Small intestine (tissue), 7 donors: ENCODE measurements at regions not wholly inside any gene's neighbourhood (a gene's known extent, or its start where the extent isn't known, plus 50 kb on each side); places are given as distances from the start of the nearest gene placed in this dataset.
A peak's percentile ranks its signal among the peaks of the same experiment; 100 is the strongest.

ENCODE experiments used
- DNase-seq, 2 donors: peaks; one replicate each; pipeline versions ENCODE4 v3.0.0 to v3.0.0-alpha.2; 2013
- FAIRE-seq: peaks from 2 replicates; lab custom pipeline; 2012; peaks lifted over from hg19 to GRCh38; lab: Jason Lieb, UNC
- H3K27ac ChIP-seq, 3 donors: one replicate each; pipeline ENCODE4 v1.5.1; 2013; ENCODE audit warnings: low read length in 2 of 3, mild to moderate bottlenecking in 2 of 3, control low read depth in 1 of 3, inconsistent platforms in 1 of 3, low read depth in 1 of 3, moderate library complexity in 1 of 3
- H3K27me3 ChIP-seq, 3 donors: one replicate each; pipeline ENCODE4 v1.6.1; 2013; ENCODE audit warnings: low read length in 3 of 3, inconsistent platforms in 1 of 3; ENCODE audit not compliant: control insufficient read depth in 3 of 3, insufficient read depth in 3 of 3
- H3K36me3 ChIP-seq, 3 donors: one replicate each; pipeline ENCODE4 v1.6.1; 2013; ENCODE audit warnings: low read length in 3 of 3, inconsistent platforms in 1 of 3, low read depth in 1 of 3, mild to moderate bottlenecking in 1 of 3, moderate library complexity in 1 of 3; ENCODE audit not compliant: control insufficient read depth in 3 of 3, insufficient read depth in 2 of 3
- H3K4me1 ChIP-seq, 3 donors: one replicate each; pipeline ENCODE4 v1.6.1; 2013; ENCODE audit warnings: low read length in 2 of 3, inconsistent platforms in 1 of 3, low read depth in 1 of 3, mild to moderate bottlenecking in 1 of 3, moderate library complexity in 1 of 3; ENCODE audit not compliant: control insufficient read depth in 3 of 3, insufficient read depth in 2 of 3
- H3K4me3 ChIP-seq, 3 donors: one replicate each; pipeline ENCODE4 v1.5.1; 2013; ENCODE audit warnings: low read length in 3 of 3, control low read depth in 1 of 3, inconsistent platforms in 1 of 3, low read depth in 1 of 3, mild to moderate bottlenecking in 1 of 3, moderate library complexity in 1 of 3
- H3K9me3 ChIP-seq, 2 donors: one replicate each; pipeline ENCODE4 v1.6.1; 2013; ENCODE audit warnings: low read depth in 1 of 2, low read length in 1 of 2; ENCODE audit not compliant: control insufficient read depth in 2 of 2, insufficient read depth in 1 of 2
- WGBS, 3 donors: extraction: QIAGEN DNeasy Blood & Tissue Kit; methylation state at CpG; one replicate each; pipeline ENCODE4 v1.1.7; 2013; 5-methylcytosine and 5-hydroxymethylcytosine counted together
- donor health status: healthy with polysubstance abuse.
- donor health status: control.
- donor health status: control.
- donor health status: Bipolar disorder and iron deficiency.
- donor health status: healthy.

- H3K4me1 ChIP-seq = peaks cover 0 to 5% (median 0%) of the 10 kb centered on the region in 3 donors
- WGBS, 3 donors = 66 to 68% (median 67%) methylated on average over 12 of the region's 12 CpGs
- no peaks in the 10 kb centered on the region for H3K36me3 ChIP-seq
- DNase-seq (no peak), FAIRE-seq (no peak)
- no peaks in the 10 kb centered on the region for H3K27me3 ChIP-seq
- H3K4me3 ChIP-seq = no peak overlapping the region
- no peaks in the 10 kb centered on the region for H3K9me3 ChIP-seq
- no peak overlapping the region for H3K27ac ChIP-seq
These were observed 625.9 kb upstream of the EPHA7 start for GRCh38 chr6:94045099-94045829.

GRCh38 chr6:94041945-94042709 lies 622.8 kb upstream of the EPHA7 start:
- 30 to 42% (median 41%) methylated on average over 3 of the region's 3 CpGs for WGBS, 3 donors
- Histone ChIP-seq H3K27ac (peak overlapping the region in 1 of 3 donors; percentile 3), H3K27me3 (no peaks in the 10 kb centered on the region), H3K4me1 (peaks cover 0 to 5% (median 0%) of the 10 kb centered on the region in 3 donors), H3K9me3 (peaks cover 0 to 2% of the 10 kb centered on the region in 2 donors), H3K36me3 (no peaks in the 10 kb centered on the region), H3K4me3 (no peak overlapping the region)
- FAIRE-seq (no peak), DNase-seq (peak in 1 of 2 donors; percentile 48)

GRCh38 chr6:94036024-94036423 lies 616.7 kb upstream of the EPHA7 start:
- no peak for FAIRE-seq
- Histone ChIP-seq H3K4me3 (no peak overlapping the region), H3K36me3 (no peaks in the 10 kb centered on the region), H3K4me1 (no peaks in the 10 kb centered on the region), H3K27me3 (peaks cover 0 to 2% (median 0%) of the 10 kb centered on the region in 3 donors), H3K9me3 (peaks cover 0 to 8% of the 10 kb centered on the region in 2 donors), H3K27ac (no peak overlapping the region)
- 84 to 87% (median 86%) methylated on average over 3 of the region's 3 CpGs for WGBS, 3 donors
- no peak for DNase-seq

GRCh38 chr6:94027374-94027773 lies 608.0 kb upstream of the EPHA7 start:
- Histone ChIP-seq H3K36me3 (no peaks in the 10 kb centered on the region), H3K4me3 (no peak overlapping the region), H3K4me1 (no peaks in the 10 kb centered on the region), H3K27ac (no peak overlapping the region), H3K27me3 (no peaks in the 10 kb centered on the region), H3K9me3 (no peaks in the 10 kb centered on the region)
- no peak for FAIRE-seq
- no peak for DNase-seq
- 89 to 90% (median 90%) methylated on average over 1 of the region's 1 CpG for WGBS, 3 donors

- DNase-seq (no peak), FAIRE-seq (no peak)
- no peak overlapping the region for H3K4me3 ChIP-seq
- no peaks in the 10 kb centered on the region for H3K9me3 ChIP-seq
- no peaks in the 10 kb centered on the region for H3K27me3 ChIP-seq
- H3K36me3 ChIP-seq = no peaks in the 10 kb centered on the region
- H3K27ac ChIP-seq = no peak overlapping the region
- WGBS, 3 donors = 77 to 81% (median 78%) methylated on average over 8 of the region's 8 CpGs
- no peaks in the 10 kb centered on the region for H3K4me1 ChIP-seq
These were observed 607.2 kb upstream of the EPHA7 start for GRCh38 chr6:94026575-94026974.

- Histone ChIP-seq H3K4me1 (no peaks in the 10 kb centered on the region), H3K4me3 (no peak overlapping the region), H3K9me3 (no peaks in the 10 kb centered on the region), H3K36me3 (no peaks in the 10 kb centered on the region), H3K27ac (no peak overlapping the region), H3K27me3 (no peaks in the 10 kb centered on the region)
- DNase-seq (no peak), FAIRE-seq (no peak)
- 22 to 40% (median 27%) methylated on average over 1 of the region's 1 CpG for WGBS, 3 donors
These were observed 586.5 kb upstream of the EPHA7 start for GRCh38 chr6:94005835-94006234.

- H3K27me3 ChIP-seq = no peaks in the 10 kb centered on the region
- WGBS, 3 donors = 25 to 42% (median 26%) methylated on average over 1 of the region's 1 CpG
- H3K4me1 ChIP-seq = no peaks in the 10 kb centered on the region
- H3K27ac ChIP-seq = no peak overlapping the region
- H3K4me3 ChIP-seq = no peak overlapping the region
- no peaks in the 10 kb centered on the region for H3K36me3 ChIP-seq
- no peak for DNase-seq
- FAIRE-seq = no peak
- H3K9me3 ChIP-seq = no peaks in the 10 kb centered on the region
These were observed 573.6 kb upstream of the EPHA7 start for GRCh38 chr6:93992976-93993375.

GRCh38 chr6:93989630-93990029 lies 570.3 kb upstream of the EPHA7 start:
- H3K4me1 ChIP-seq = no peaks in the 10 kb centered on the region
- H3K36me3 ChIP-seq = no peaks in the 10 kb centered on the region
- FAIRE-seq (no peak), DNase-seq (no peak)
- WGBS, 3 donors = 82 to 92% (median 91%) methylated on average over 2 of the region's 2 CpGs
- no peaks in the 10 kb centered on the region for H3K9me3 ChIP-seq
- no peak overlapping the region for H3K4me3 ChIP-seq
- no peaks in the 10 kb centered on the region for H3K27me3 ChIP-seq
- H3K27ac ChIP-seq = no peak overlapping the region
